ENCODE measurements at regions not wholly inside any gene's neighbourhood (a gene's known extent, or its start where the extent isn't known, plus 50 kb on each side); places are given as distances from the start of the nearest gene placed in this dataset.

GRCh38 chr16:85315866-85316265 lies 203.6 kb upstream of the CIBAR2 start:
- TF ChIP-seq NRF1 (IDR thresholded peaks at IDR 0.05; ENCODE audit: low read depth, low read length) (no peak), RAD21 (IDR thresholded peaks at IDR 0.05; ENCODE audit: low read length) (no peak), REST (IDR thresholded peaks at IDR 0.05; ENCODE audit: low read depth, low read length) (no peak), SIN3A (IDR thresholded peaks at IDR 0.05; ENCODE audit: borderline replicate concordance, low read depth, low read length) (no peak), MEF2A (IDR thresholded peaks at IDR 0.05; ENCODE audit: borderline replicate concordance, low read depth) (no peak)
- TF ChIP-seq, protein P1, sequence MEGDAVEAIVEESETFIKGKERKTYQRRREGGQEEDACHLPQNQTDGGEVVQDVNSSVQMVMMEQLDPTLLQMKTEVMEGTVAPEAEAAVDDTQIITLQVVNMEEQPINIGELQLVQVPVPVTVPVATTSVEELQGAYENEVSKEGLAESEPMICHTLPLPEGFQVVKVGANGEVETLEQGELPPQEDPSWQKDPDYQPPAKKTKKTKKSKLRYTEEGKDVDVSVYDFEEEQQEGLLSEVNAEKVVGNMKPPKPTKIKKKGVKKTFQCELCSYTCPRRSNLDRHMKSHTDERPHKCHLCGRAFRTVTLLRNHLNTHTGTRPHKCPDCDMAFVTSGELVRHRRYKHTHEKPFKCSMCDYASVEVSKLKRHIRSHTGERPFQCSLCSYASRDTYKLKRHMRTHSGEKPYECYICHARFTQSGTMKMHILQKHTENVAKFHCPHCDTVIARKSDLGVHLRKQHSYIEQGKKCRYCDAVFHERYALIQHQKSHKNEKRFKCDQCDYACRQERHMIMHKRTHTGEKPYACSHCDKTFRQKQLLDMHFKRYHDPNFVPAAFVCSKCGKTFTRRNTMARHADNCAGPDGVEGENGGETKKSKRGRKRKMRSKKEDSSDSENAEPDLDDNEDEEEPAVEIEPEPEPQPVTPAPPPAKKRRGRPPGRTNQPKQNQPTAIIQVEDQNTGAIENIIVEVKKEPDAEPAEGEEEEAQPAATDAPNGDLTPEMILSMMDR (IDR thresholded peaks at IDR 0.05), result no peak
